Neural cell (in vitro differentiated cells): ENCODE measurements at regions not wholly inside any gene's neighbourhood (a gene's known extent, or its start where the extent isn't known, plus 50 kb on each side); places are given as distances from the start of the nearest gene placed in this dataset.

Experiments used
- H2AFZ ChIP-seq: fragments of 200-600, 300-800 bp; sonication (generic), shearing (Covaris generic); 2 replicates; pipeline ENCODE4 v1.6.0; 2014; ENCODE audit warnings: low read depth, mild to moderate bottlenecking, antibody characterized with exemption, low read length, moderate library complexity
- H3F3A ChIP-seq: fragments of 200-600 bp; shearing (Covaris generic); 2 replicates; pipeline ENCODE4 v1.6.1; 2016; ENCODE audit warnings: mild to moderate bottlenecking, moderate library complexity, mixed read lengths, antibody characterized with exemption, low read length; ENCODE audit not compliant: insufficient read depth, poor library complexity, severe bottlenecking
- H3K27ac ChIP-seq: fragments of 200-600, 300-800 bp; sonication (generic), shearing (Covaris generic); 2 replicates; pipeline ENCODE4 v1.5.1; 2014; ENCODE audit warnings: mild to moderate bottlenecking, low read length, moderate library complexity
- H3K27me3 ChIP-seq: fragments of 300-800, 200-600 bp; sonication (generic), shearing (Covaris generic); 2 replicates; pipeline ENCODE4 v1.6.0; 2014; ENCODE audit warnings: mild to moderate bottlenecking, low read depth, low read length, moderate library complexity; ENCODE audit not compliant: insufficient read depth
- H3K36me3 ChIP-seq: fragments of 300-800, 200-600 bp; sonication (generic), shearing (Covaris generic); 2 replicates; pipeline ENCODE4 v1.5.1; 2014; ENCODE audit warnings: mild to moderate bottlenecking, antibody characterized with exemption, low read length, moderate library complexity; ENCODE audit not compliant: insufficient read depth
- H3K4me2 ChIP-seq: fragments of 300-800, 200-600 bp; sonication (generic), shearing (Covaris generic); 2 replicates; pipeline ENCODE4 v1.6.0; 2014; ENCODE audit warnings: mild to moderate bottlenecking, low read length
- H3K4me3 ChIP-seq: fragments of 300-800, 200-600 bp; sonication (generic), shearing (Covaris generic); 2 replicates; pipeline ENCODE4 v1.5.1; 2014; ENCODE audit warnings: mild to moderate bottlenecking, low read length, moderate library complexity
- H3K79me2 ChIP-seq: fragments of 200-600 bp; shearing (Covaris generic); replicated peaks from 2 replicates; pipeline ENCODE4 v1.6.0; 2014; ENCODE audit warnings: mild to moderate bottlenecking, low read length, moderate library complexity; ENCODE audit not compliant: insufficient read depth
- H3K9ac ChIP-seq: fragments of 300-800, 200-600 bp; sonication (generic), shearing (Covaris generic); 2 replicates; pipeline ENCODE4 v1.6.1; 2016; ENCODE audit warnings: mild to moderate bottlenecking, low read length, mixed read lengths
- H3K9me2 ChIP-seq: fragments of 200-600 bp; shearing (Covaris generic); 2 replicates; pipeline ENCODE4 v1.6.1; 2016; ENCODE audit warnings: mild to moderate bottlenecking, low read length, mixed read lengths; ENCODE audit not compliant: insufficient read depth
- H3K9me3 ChIP-seq: fragments of 200-600, 300-800 bp; sonication (generic), shearing (Covaris generic); 2 replicates; pipeline ENCODE4 v1.6.1; 2016; ENCODE audit warnings: mild to moderate bottlenecking, mixed run types, low read length, moderate library complexity, mixed read lengths
- H4K20me1 ChIP-seq: fragments of 200-600 bp; shearing (Covaris generic); 2 replicates; pipeline ENCODE4 v1.6.1; 2016; ENCODE audit warnings: mild to moderate bottlenecking, mixed run types; ENCODE audit not compliant: insufficient read depth
- CTCF ChIP-seq: fragments of 450-650 bp; IDR thresholded peaks from 2 replicates; pipeline ENCODE4 v1.5.1; 2014; ENCODE audit warnings: antibody characterized with exemption, mild to moderate bottlenecking, moderate library complexity; ENCODE audit not compliant: poor library complexity, severe bottlenecking
- EP300 ChIP-seq: fragments of 450-650 bp; conservative IDR thresholded peaks from 2 replicates; pipeline ENCODE4 v1.6.1; 2014; ENCODE audit warnings: antibody characterized with exemption, mild to moderate bottlenecking, moderate library complexity; ENCODE audit not compliant: poor library complexity, severe bottlenecking
- EZH2 ChIP-seq: fragments of 200-600, 300-800 bp; shearing (Covaris generic), sonication (generic); IDR thresholded peaks from 2 replicates; pipeline ENCODE4 v1.6.1; 2014; ENCODE audit warnings: antibody characterized with exemption, low read length, borderline replicate concordance, mild to moderate bottlenecking; ENCODE audit not compliant: insufficient read depth, poor library complexity, severe bottlenecking
- MXI1 ChIP-seq: fragments of 450-650 bp; conservative IDR thresholded peaks from 2 replicates; pipeline ENCODE4 v1.6.1; 2014; ENCODE audit warnings: antibody characterized with exemption, mild to moderate bottlenecking; ENCODE audit not compliant: poor library complexity, severe bottlenecking
- POLR2AphosphoS5 ChIP-seq: IDR thresholded peaks from 2 replicates; pipeline ENCODE4 v1.6.1; 2012
- RAD21 ChIP-seq: fragments of 450-650 bp; conservative IDR thresholded peaks from 2 replicates; pipeline ENCODE4 v1.6.1; 2014; ENCODE audit warnings: antibody characterized with exemption, mild to moderate bottlenecking, moderate library complexity
- SMC3 ChIP-seq: fragments of 450-650 bp; conservative IDR thresholded peaks from 2 replicates; pipeline ENCODE4 v1.6.1; 2014; ENCODE audit warnings: antibody characterized with exemption, mild to moderate bottlenecking, moderate library complexity; ENCODE audit not compliant: poor library complexity
- TAF1 ChIP-seq: IDR thresholded peaks from 2 replicates; pipeline ENCODE4 v1.6.1; 2012; ENCODE audit warnings: low read depth
- TF ChIP-seq, protein P1 (sequence below): IDR thresholded peaks from 2 replicates; pipeline ENCODE4 v1.6.1; 2012; ENCODE audit warnings: borderline replicate concordance

DNA sequence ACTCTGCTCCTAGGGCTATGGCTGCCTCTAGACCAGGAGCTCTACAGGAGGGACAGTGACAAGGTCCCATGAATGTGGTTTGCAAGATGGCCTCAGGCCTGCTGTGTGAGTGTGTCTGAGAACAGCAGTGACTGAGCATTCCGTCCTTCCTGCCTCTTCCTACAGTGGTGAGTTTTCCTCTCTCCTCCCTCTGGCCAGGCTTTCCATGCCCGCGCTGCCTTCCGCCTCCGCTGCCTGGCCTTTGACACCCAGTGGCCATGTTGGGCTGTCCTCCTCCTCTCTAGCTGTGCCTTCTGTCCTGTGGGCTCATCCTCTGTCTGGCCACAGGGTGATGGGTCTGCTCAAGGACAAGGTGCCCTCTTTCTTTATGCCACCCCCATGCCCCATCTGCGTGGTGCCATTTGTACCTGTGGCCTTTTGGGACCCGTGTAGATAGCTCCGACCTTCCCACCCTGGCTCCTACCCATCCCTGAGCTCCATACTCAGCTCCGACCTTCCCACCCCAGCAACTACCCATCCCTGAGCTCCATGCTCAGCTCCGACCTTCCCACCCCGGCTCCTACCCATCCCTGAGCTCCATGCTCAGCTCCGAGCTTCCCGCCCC is 970.4 kb downstream of the BRD1 start:
- no peaks in the 10 kb centered on the region for H3K79me2 ChIP-seq
- H3K27me3 ChIP-seq: no peaks in the 10 kb centered on the region
- H3K9me3 ChIP-seq: no peaks in the 10 kb centered on the region
- TF ChIP-seq POLR2AphosphoS5 (no peak), CTCF (no peak), TAF1 (no peak), EZH2 (no peak), MXI1 (no peak), RAD21 (no peak), SMC3 (no peak), EP300 (no peak)
- TF ChIP-seq, protein P1, sequence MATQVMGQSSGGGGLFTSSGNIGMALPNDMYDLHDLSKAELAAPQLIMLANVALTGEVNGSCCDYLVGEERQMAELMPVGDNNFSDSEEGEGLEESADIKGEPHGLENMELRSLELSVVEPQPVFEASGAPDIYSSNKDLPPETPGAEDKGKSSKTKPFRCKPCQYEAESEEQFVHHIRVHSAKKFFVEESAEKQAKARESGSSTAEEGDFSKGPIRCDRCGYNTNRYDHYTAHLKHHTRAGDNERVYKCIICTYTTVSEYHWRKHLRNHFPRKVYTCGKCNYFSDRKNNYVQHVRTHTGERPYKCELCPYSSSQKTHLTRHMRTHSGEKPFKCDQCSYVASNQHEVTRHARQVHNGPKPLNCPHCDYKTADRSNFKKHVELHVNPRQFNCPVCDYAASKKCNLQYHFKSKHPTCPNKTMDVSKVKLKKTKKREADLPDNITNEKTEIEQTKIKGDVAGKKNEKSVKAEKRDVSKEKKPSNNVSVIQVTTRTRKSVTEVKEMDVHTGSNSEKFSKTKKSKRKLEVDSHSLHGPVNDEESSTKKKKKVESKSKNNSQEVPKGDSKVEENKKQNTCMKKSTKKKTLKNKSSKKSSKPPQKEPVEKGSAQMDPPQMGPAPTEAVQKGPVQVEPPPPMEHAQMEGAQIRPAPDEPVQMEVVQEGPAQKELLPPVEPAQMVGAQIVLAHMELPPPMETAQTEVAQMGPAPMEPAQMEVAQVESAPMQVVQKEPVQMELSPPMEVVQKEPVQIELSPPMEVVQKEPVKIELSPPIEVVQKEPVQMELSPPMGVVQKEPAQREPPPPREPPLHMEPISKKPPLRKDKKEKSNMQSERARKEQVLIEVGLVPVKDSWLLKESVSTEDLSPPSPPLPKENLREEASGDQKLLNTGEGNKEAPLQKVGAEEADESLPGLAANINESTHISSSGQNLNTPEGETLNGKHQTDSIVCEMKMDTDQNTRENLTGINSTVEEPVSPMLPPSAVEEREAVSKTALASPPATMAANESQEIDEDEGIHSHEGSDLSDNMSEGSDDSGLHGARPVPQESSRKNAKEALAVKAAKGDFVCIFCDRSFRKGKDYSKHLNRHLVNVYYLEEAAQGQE: no peak
- H2AFZ ChIP-seq: no peak overlapping the region
- H3F3A ChIP-seq: no peaks in the 10 kb centered on the region
- no peak overlapping the region for H3K4me3 ChIP-seq
- H3K27ac ChIP-seq: no peak overlapping the region
- H3K4me2 ChIP-seq: no peak overlapping the region
- H3K36me3 ChIP-seq: no peaks in the 10 kb centered on the region
- H3K9me2 ChIP-seq: no peaks in the 10 kb centered on the region
- H3K9ac ChIP-seq: no peak overlapping the region
- H4K20me1 ChIP-seq: no peaks in the 10 kb centered on the region

DNA sequence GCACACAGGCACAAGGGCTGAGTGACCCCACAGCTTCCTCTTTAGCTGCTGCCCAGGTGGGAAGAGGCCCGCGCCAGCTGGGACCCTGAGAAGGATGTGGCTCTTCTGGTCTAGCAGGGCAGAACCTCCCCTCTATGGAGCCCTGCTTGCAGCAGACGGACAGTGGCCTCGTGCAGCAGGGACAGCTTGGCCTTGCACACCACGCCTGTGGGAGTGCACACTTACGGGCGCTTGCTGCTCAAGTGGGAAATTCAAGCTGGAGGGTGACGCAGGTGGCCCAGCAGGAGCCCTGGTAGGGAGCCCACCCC is 971.4 kb downstream of the BRD1 start:
- Histone ChIP-seq H3K9me2 (no peaks in the 10 kb centered on the region), H3K9ac (no peak overlapping the region), H3K79me2 (no peaks in the 10 kb centered on the region), H3K4me3 (no peak overlapping the region), H3K9me3 (no peaks in the 10 kb centered on the region), H3K27me3 (no peaks in the 10 kb centered on the region), H3K4me2 (no peak overlapping the region), H3K36me3 (no peaks in the 10 kb centered on the region), H3K27ac (no peak overlapping the region), H3F3A (no peaks in the 10 kb centered on the region), H4K20me1 (no peaks in the 10 kb centered on the region), H2AFZ (no peak overlapping the region)
- TF ChIP-seq TAF1: no peak
- TF ChIP-seq, protein P1: no peak
- TF ChIP-seq POLR2AphosphoS5: no peak
- no peak for TF ChIP-seq SMC3
- TF ChIP-seq EZH2: no peak
- no peak for TF ChIP-seq CTCF
- no peak for TF ChIP-seq MXI1
- TF ChIP-seq EP300: no peak
- TF ChIP-seq RAD21: no peak
